GM23338 (cell line): ENCODE measurements at regions not wholly inside any gene's neighbourhood (a gene's known extent, or its start where the extent isn't known, plus 50 kb on each side); places are given as distances from the start of the nearest gene placed in this dataset.

Experiments
- ATAC-seq: fragments of 200-7000 bp; cut with Tn5 transposase; 3 replicates; pipeline ENCODE4 v1.9.1; 2020
- DNase-seq: peaks from one replicate; pipeline ENCODE4 v3.0.0-alpha.2; 2015; ENCODE audit warnings: low spot score
- H2AFZ ChIP-seq: fragments of 200-600 bp; sonication (generic); 2 replicates; pipeline ENCODE4 v1.8.0; 2016; ENCODE audit warnings: antibody characterized with exemption, mild to moderate bottlenecking, moderate library complexity
- H3F3A ChIP-seq: fragments of 200-600 bp; sonication (generic); replicated peaks from 2 replicates; pipeline ENCODE4 v1.8.0; 2017; ENCODE audit warnings: antibody characterized with exemption, mixed run types, low read depth
- H3K27ac ChIP-seq: fragments of 200-600 bp; sonication (generic); 2 replicates; pipeline ENCODE4 v1.6.1; 2016; ENCODE audit warnings: low read depth
- H3K27me3 ChIP-seq: fragments of 200-600 bp; sonication (generic); 2 replicates; pipeline ENCODE4 v1.8.0; 2016; ENCODE audit warnings: mild to moderate bottlenecking, mixed run types, moderate library complexity; ENCODE audit not compliant: insufficient read depth
- H3K36me3 ChIP-seq: fragments of 200-600 bp; sonication (generic); 2 replicates; pipeline ENCODE4 v1.8.0; 2016; ENCODE audit warnings: mild to moderate bottlenecking; ENCODE audit not compliant: insufficient read depth
- H3K4me1 ChIP-seq: fragments of 200-600 bp; sonication (generic); 2 replicates; pipeline ENCODE4 v1.8.0; 2016; ENCODE audit warnings: mild to moderate bottlenecking, moderate library complexity; ENCODE audit not compliant: insufficient read depth
- H3K4me2 ChIP-seq: fragments of 200-600 bp; sonication (generic); 2 replicates; pipeline ENCODE4 v1.7.1; 2017; ENCODE audit warnings: mixed run types
- H3K4me3 ChIP-seq: fragments of 200-600 bp; sonication (generic); 2 replicates; pipeline ENCODE4 v1.6.1; 2016; ENCODE audit warnings: mixed run types
- H3K79me2 ChIP-seq: fragments of 200-600 bp; sonication (generic); replicated peaks from 2 replicates; pipeline ENCODE4 v1.8.0; 2017; ENCODE audit warnings: mild to moderate bottlenecking; ENCODE audit not compliant: insufficient read depth
- H3K9me2 ChIP-seq: fragments of 200-600 bp; sonication (generic); 2 replicates; pipeline ENCODE4 v1.8.0; 2017; ENCODE audit not compliant: insufficient read depth
- H4K20me1 ChIP-seq: fragments of 200-600 bp; sonication (generic); replicated peaks from 2 replicates; pipeline ENCODE4 v1.8.0; 2017; ENCODE audit warnings: mild to moderate bottlenecking; ENCODE audit not compliant: insufficient read depth
- H3K27ac Mint-ChIP-seq: 2 replicates; pipeline ENCODE4 v1.8.0; 2020; ENCODE audit warnings: inconsistent platforms, mild to moderate bottlenecking, moderate library complexity, mixed read lengths
- H3K27me3 Mint-ChIP-seq: 3 replicates; pipeline ENCODE4 v1.8.0; 2022; ENCODE audit warnings: low read depth, mild to moderate bottlenecking, moderate library complexity, mixed read lengths, inconsistent platforms; ENCODE audit not compliant: insufficient read depth, poor library complexity
- H3K36me3 Mint-ChIP-seq: 3 replicates; pipeline ENCODE4 v1.8.0; 2021; ENCODE audit warnings: low read depth, mild to moderate bottlenecking, inconsistent platforms, moderate library complexity, mixed read lengths
- H3K4me1 Mint-ChIP-seq: 3 replicates; pipeline ENCODE4 v1.8.0; 2020; ENCODE audit warnings: mild to moderate bottlenecking, inconsistent platforms, mixed read lengths
- H3K4me3 Mint-ChIP-seq: 3 replicates; pipeline ENCODE4 v1.8.0; 2021; ENCODE audit warnings: moderate library complexity, mild to moderate bottlenecking, inconsistent platforms, mixed read lengths
- H3K9me3 Mint-ChIP-seq: 3 replicates; pipeline ENCODE4 v1.8.0; 2020; ENCODE audit warnings: moderate library complexity, mild to moderate bottlenecking, inconsistent platforms, mixed read lengths
- CREB1 ChIP-seq: fragments of 250-450 bp; sonication (Bioruptor Pico); IDR thresholded peaks from 2 replicates; pipeline ENCODE4 v1.5.0; 2020; ENCODE audit warnings: low read depth, mild to moderate bottlenecking, moderate library complexity
- CTCF ChIP-seq, 2 experiments: fragments of 200-600 bp in 1 of 2; sonication (generic) in 1 of 2; conservative IDR thresholded peaks; 2 replicates each; pipeline versions ENCODE4 v1.5.1 to v1.6.1; 2016 to 2017; ENCODE audit warnings: antibody characterized with exemption in 2 of 2, low read depth in 2 of 2, mild to moderate bottlenecking in 2 of 2, moderate library complexity in 1 of 2
- ETS1 ChIP-seq: IDR thresholded peaks from 2 replicates; pipeline ENCODE4 v1.6.1; 2016; ENCODE audit warnings: antibody characterized with exemption
- EZH2 ChIP-seq: fragments of 200-600 bp; sonication (generic); IDR thresholded peaks from one replicate; pipeline ENCODE4 v1.8.0; 2017; ENCODE audit warnings: antibody characterized with exemption, mild to moderate bottlenecking, low read depth; ENCODE audit not compliant: unreplicated experiment
- EZH2phosphoT487 ChIP-seq: fragments of 200-600 bp; sonication (generic); IDR thresholded peaks from one replicate; pipeline ENCODE4 v1.8.1; 2018; ENCODE audit warnings: antibody characterized with exemption; ENCODE audit not compliant: unreplicated experiment
- JUNB ChIP-seq: IDR thresholded peaks from one replicate; pipeline ENCODE4 v1.6.1; 2016; ENCODE audit warnings: antibody characterized with exemption; ENCODE audit not compliant: unreplicated experiment
- NANOG ChIP-seq: IDR thresholded peaks from 2 replicates; pipeline ENCODE4 v1.6.1; 2016; ENCODE audit warnings: antibody characterized with exemption, borderline replicate concordance
- POLR2AphosphoS5 ChIP-seq: IDR thresholded peaks from 2 replicates; pipeline ENCODE4 v1.6.1; 2016; ENCODE audit warnings: antibody characterized with exemption, low read depth
- REST ChIP-seq: IDR thresholded peaks from one replicate; pipeline ENCODE4 v1.6.1; 2018; ENCODE audit warnings: antibody characterized with exemption; ENCODE audit not compliant: unreplicated experiment
- STAT1 ChIP-seq: IDR thresholded peaks from one replicate; pipeline ENCODE4 v1.6.1; 2016; ENCODE audit warnings: antibody characterized with exemption; ENCODE audit not compliant: unreplicated experiment
- ZNF114 ChIP-seq: fragments of 250-450 bp; sonication (Bioruptor Pico); IDR thresholded peaks from 2 replicates; pipeline ENCODE4 v1.5.0; 2020; ENCODE audit warnings: mild to moderate bottlenecking, moderate library complexity
- ZNF331 ChIP-seq: fragments of 250-450 bp; sonication (Bioruptor Pico); IDR thresholded peaks from 2 replicates; pipeline ENCODE4 v1.5.0; 2020; ENCODE audit warnings: low read depth, mild to moderate bottlenecking, moderate library complexity
- ZNF462 ChIP-seq: fragments of 250-450 bp; sonication (Bioruptor Pico); IDR thresholded peaks from 2 replicates; pipeline ENCODE4 v1.5.0; 2020; ENCODE audit warnings: mild to moderate bottlenecking, moderate library complexity

- Histone ChIP-seq H2AFZ (no peak overlapping the region), H3K27me3 (peaks cover 10% of the 10 kb centered on the region), H3K4me1 (peaks cover 12% of the 10 kb centered on the region), H3K79me2 (no peaks in the 10 kb centered on the region), H3K4me2 (no peak overlapping the region), H3K36me3 (no peaks in the 10 kb centered on the region), H3K9me2 (peaks cover 4% of the 10 kb centered on the region; the same call in 1 of the 2 replicates), H3K4me3 (no peak overlapping the region), H3F3A (no peaks in the 10 kb centered on the region), H3K27ac (no peak overlapping the region), H4K20me1 (no peaks in the 10 kb centered on the region)
- Mint-ChIP-seq H3K36me3 (no peaks in the 10 kb centered on the region), H3K9me3 (peaks cover 3% of the 10 kb centered on the region; the same call in 1 of the 3 replicates), H3K27me3 (peaks cover 4% of the 10 kb centered on the region), H3K27ac (no peak overlapping the region), H3K4me3 (no peak overlapping the region), H3K4me1 (peaks cover 8% of the 10 kb centered on the region)
- DNase-seq (no peak), ATAC-seq (no peak)
- TF ChIP-seq CTCF (conservative IDR thresholded peaks at IDR 0.05; ENCODE audit: low read depth in 2 of 2) (no peak), ZNF462 (no peak), POLR2AphosphoS5 (no peak), EZH2phosphoT487 (no peak), REST (no peak), NANOG (no peak), ZNF114 (CRISPR knock-in tag) (no peak), EZH2 (no peak), STAT1 (no peak), ETS1 (no peak), CREB1 (CRISPR knock-in tag) (no peak), ZNF331 (no peak), JUNB (no peak)
Observed at GRCh38 chr3:137071104-137071503, 113.3 kb downstream of the IL20RB start.
